ENCODE measurements at regions not wholly inside any gene's neighbourhood (a gene's known extent, or its start where the extent isn't known, plus 50 kb on each side); places are given as distances from the start of the nearest gene placed in this dataset.

DNA sequence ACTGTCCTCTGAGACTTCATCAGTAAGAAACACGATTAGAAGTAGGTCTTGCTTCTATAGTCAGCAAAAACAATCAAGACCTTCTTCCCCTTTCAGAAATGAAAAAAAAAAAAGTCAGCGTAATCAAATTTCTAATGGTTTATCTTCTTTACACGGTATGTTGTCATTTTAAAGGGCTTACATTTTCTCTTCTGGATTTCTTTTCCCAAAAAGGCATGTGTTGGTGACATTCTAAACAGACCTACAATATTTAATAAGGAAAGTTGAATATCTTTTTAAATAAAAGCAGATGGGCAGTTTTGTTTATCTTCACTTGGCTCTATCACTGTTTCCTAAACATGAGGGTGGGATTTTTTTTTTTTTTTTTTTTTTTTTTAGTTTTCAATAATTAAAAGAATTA, 197.3 kb upstream of the ADAMTS9 start:
- TF ChIP-seq, protein P1, sequence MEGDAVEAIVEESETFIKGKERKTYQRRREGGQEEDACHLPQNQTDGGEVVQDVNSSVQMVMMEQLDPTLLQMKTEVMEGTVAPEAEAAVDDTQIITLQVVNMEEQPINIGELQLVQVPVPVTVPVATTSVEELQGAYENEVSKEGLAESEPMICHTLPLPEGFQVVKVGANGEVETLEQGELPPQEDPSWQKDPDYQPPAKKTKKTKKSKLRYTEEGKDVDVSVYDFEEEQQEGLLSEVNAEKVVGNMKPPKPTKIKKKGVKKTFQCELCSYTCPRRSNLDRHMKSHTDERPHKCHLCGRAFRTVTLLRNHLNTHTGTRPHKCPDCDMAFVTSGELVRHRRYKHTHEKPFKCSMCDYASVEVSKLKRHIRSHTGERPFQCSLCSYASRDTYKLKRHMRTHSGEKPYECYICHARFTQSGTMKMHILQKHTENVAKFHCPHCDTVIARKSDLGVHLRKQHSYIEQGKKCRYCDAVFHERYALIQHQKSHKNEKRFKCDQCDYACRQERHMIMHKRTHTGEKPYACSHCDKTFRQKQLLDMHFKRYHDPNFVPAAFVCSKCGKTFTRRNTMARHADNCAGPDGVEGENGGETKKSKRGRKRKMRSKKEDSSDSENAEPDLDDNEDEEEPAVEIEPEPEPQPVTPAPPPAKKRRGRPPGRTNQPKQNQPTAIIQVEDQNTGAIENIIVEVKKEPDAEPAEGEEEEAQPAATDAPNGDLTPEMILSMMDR (IDR thresholded peaks at IDR 0.05) = no peak
- TF ChIP-seq POLR2A (IDR thresholded peaks at IDR 0.05) = no peak

Data from thyroid gland (tissue), 4 donors.